NOMO-1 (cell line): ENCODE measurements at regions not wholly inside any gene's neighbourhood (a gene's known extent, or its start where the extent isn't known, plus 50 kb on each side); places are given as distances from the start of the nearest gene placed in this dataset.
"Not testable (repeated sequence)": the region's sequence is repeated elsewhere in the genome, so short reads cannot be mapped to it uniquely, and the experiment has no call there.

Experiments
- DNase-seq, 2 experiments: peaks; one replicate each; lab custom pipeline; 2025; ENCODE audit not compliant: unreplicated experiment in 2 of 2; lab: John Stamatoyannopoulos, UW

DNA sequence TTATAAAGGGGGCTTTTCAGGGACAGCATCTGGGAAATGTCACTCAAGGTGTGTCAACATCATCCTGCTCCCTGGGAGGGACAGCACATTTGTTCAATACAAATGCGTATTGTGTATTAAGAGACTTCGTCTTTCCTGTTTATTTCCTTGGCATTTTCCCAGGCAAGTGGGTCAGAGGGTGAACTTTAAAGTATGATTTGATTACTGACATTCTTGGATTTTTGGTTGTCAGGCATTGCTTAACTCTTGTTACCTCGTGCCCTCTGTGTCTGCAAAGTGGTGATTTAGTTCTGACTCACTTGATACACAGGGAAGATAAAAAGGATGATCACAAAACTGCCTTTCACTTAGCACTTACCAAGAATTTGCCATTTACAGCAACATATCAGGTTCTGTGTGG is 292.7 kb downstream of the SUCLA2 start:
- DNase-seq: no peak

DNA sequence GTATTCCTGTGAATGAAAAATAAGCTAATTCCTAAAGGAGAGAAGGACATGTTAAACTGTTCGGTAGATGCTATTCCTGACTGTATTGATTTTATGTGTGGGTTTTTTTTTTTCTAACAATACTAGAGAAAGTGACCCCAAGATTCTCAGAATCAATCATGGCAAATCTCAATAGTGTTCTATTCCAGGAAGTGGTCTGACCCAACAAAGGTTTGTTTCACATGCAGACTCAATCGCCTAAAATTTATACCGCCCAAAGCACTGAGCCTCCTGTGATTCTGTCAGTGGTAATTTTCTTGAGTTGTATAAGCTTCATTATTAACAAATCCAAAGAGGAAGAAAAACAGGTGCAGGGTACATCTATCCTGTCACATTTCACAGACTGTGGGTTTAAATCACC is 293.7 kb downstream of the SUCLA2 start:
- DNase-seq: no peak

DNA sequence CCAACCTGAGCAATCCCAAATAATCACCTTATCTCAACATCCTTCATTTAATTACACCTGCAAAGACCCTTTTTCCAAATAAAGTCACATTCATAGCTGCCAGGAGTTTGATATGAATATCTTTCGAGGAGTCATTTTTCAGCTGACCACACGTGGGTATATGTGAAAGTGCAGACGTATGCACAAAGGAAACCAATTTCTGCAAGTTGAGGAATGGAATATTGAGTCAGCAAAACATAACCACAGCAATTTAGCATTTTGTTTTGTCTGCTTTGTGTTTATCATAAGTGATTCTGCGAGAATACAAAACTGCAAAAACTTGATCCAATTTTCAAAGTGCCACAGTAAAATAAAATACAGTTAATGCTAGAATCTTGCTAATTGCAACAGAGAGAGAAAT is 295.9 kb downstream of the SUCLA2 start:
- no peak for DNase-seq

DNA sequence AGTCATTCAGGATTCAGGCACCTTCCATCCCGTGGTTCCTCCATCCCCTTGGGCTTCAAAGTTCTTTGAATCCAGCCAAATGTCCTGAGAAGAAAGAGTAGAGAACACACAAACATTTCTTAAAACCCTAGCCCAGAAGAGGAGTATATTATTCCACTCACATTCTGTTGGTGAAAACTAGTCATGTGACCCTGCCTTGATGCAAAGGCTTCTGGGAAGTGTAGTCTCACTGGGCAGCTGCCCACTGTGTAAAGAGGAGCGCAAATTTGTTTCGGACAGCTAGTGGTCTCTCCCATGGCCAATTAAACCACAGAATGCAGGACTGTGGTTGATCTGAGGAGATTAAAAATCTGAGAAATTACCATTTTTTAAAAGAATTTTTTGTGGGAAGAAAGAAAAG is 304.4 kb downstream of the SUCLA2 start:
- DNase-seq: no peak

DNA sequence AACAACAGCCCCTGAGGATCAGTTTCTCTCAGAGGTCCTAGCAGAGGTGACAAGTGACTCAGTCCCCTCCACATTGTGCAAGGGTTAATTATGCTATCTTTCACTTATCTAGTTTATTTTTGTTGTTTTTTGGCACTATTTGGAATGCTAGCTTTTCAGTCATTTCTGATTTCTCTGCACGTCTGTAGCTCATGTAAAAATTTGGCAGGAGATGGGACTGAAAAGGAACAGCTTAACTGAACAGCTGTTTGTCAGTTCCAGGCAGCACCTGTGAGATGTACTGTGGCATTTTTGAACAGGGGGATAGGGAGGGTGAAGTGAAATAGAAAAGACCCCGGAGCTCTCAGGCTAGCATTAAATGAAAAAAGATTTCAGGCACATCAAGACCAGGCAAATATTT is 313.5 kb downstream of the SUCLA2 start:
- no peak for DNase-seq

DNA sequence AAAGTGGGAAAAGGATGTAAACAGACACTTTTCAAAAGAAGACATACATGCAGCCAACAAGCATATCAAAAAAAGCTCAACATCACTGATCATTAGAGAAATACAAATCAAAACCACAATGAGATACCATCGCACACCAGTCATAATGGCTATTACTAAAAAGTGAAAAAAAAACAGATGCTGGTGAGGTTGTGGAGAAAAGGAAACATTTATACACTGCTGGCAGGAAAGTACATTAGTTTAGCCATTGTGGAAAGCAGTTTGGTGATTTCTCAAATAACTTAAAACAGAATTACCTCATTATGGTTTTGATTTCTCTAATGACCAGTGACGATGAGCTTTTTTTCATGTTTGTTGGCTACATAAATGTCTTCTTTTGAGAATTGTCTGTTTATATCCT is 315.9 kb downstream of the SUCLA2 start:
- DNase-seq: not testable (repeated sequence)

DNA sequence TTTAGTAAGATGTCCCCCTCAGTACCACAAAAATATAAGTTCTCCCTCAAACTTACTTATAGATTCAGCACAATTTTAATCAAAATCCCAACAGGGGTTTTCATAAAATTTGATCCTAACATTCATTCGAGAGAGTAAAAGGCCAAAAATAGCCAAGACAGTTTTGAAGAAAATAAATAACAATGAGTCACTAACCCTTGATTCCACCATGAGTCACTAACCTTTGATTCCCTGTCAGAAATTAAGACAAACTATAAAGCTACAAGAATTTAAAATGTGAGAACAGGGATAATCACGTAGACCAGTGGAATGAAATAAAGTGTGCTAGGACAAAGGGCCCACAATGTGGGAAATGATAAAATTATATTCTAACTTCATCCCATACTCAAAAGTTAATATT is 320.3 kb downstream of the SUCLA2 start:
- peak in 1 of 2 experiments; percentile 36 for DNase-seq

DNA sequence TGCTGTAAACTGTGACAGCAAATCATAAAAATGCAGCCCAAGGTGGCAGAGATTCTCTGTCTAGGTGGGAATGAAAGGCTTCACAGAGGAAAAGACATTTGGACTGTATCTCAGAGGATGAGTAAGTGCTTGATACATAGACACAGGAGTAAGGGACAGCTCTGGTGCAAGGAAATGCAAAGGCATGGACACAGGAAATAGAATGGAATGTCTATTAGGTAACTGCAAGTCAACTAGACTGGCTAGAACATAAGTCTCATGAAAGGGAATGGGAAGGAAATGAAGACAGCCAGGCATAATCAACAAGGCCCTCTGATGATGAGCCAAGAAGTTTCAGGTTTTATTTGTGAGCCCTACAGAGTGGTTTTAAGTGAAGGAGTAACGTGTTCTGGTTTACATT is 321.7 kb downstream of the SUCLA2 start:
- DNase-seq: no peak

DNA sequence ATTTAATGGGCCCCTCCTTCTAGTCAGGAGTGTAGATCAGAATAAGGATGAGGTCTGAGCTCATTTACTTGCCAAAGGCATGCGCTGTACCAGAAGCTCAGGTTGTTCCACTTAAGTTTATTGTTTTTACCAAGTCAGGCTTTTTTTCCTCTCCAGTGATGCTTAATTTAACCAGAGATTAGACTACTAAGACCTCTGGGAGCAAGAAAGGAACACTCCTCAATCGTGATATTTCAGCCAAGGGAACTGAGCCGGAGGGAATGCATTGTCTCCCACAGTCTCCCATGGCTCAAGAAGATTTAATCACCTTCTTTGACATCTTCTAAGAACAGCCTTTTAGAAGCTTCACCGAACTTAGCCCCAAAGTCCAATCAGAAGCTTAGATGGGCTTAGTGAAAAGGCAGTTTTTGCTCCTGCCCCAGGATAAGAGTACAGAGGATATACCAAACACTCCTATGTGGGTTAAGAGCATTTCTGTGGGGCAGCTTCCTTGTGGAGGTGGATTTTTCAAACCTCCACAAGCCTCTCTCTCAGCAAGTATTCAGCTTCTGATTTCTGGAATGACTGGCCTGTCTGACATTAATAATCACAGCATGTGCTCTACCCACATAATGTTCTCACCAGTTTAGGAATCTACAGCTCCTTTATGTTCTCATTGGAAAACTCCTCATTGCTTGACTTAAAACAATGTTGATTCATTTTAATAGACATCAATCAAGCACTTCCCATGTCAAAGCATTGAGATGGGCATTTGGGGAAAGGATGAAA is 322.7 kb downstream of the SUCLA2 start:
- no peak for DNase-seq

DNA sequence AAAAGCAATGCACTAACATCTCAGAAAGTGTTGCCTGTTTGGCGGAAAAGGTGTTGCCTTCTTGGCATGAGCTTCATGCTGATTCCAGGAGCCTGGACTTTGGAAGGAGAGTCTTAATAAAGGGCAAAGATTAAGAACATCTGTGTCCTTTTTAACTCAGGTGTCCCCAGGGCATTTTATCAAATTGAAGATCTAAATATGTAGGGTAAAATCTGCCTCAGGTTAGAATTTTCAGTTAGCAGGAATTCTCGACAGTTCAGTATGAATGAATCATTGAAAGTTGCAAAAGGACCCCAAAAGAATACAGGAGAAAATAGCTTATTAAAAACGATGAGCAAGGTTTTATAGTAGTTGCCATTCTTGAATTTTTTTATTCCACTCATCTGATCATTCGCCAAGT is 325.2 kb downstream of the SUCLA2 start:
- DNase-seq: no peak

DNA sequence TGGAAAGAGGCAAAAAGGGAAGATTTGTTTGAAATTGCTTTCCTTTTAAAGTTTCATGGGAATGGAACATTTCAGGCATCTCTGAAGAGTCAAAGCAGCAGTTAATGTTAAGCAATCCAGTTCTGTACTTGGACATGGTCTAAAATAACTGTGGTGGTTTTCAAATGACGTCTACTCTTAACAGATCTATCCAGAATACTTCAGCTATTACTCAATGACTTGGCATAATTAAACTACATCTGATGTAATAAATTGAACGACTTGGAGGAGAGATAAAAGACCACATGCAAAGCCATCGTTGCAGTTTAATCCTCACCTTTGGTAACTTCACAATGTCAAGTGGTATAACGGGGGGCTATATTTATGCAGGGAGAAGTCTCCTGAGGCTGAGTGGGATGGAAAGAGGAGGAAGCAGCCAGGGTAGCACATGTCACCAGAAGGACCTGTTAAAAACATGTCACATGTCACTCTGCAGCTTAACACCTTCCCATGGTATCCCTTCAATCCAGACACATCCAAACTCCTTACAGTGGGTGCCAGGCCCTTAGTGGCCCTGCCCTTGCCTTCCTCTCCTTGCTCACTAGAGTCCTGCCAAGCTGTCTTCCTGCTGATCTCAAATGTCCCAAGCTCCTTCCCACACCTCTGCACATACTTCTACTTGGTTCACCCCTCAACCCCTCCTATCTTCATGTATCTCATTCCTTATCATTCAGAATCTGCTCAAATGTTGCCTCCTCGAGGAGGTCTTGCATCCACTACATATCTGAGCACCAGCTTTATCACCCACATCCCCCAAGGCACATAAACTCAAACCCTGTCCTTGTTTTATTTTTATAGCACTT is 327.8 kb downstream of the SUCLA2 start:
- DNase-seq: peak; percentile 66 to 97

DNA sequence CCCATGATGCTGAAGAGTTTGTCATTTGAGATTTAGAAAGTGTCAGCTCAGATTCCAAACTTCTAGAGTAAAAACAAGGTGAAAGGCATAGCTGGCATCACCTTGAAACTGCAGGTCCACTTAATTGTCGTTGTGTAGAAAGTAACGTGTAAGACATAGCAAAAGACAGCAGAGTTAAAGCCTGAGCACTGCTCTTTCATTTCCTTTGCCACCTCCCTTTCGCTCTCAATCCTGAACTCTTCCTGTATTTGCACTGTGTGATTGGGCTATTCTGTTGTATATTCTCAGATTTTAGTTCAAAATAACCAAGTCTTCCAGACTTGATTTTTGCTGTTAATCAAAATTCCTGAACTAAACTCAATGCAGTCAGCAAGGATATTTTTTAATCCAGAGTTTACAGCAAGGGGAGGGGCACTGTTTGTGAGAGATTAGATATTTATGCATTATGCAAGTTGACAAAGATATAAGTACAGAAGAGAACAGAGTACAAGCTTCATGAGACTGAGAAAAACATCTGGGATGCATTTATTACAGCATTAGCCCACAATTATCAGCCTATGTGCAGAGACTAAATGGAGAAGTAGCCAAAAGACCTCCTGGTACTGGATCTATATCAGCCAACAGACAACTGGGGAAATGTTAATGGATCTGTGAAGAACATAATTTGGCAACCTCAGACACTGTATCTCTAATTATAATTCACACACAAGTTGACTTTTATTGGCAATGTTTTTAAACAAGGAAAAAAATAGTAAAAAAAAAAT is 328.6 kb downstream of the SUCLA2 start:
- peak; percentile 61 to 82 for DNase-seq

DNA sequence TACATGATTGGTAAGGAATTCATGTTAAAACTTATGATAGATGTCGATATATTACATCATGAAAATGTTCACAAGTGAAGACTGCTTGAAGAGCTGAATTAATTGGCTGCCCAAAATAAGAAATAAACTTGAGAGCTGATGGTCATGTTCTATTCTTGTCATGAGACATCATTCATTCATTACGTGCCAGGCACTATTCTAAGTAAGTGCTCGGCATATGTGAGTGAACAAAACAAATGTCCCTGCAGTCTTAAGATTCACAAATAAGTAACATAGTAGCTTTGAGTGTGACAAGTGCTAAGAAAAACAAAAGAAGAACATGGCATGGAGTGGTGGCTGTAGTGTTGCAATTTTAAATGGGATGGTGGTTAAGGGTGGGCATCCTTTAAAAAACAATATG is 329.3 kb downstream of the SUCLA2 start:
- peak in 1 of 2 experiments; percentile 27 for DNase-seq

DNA sequence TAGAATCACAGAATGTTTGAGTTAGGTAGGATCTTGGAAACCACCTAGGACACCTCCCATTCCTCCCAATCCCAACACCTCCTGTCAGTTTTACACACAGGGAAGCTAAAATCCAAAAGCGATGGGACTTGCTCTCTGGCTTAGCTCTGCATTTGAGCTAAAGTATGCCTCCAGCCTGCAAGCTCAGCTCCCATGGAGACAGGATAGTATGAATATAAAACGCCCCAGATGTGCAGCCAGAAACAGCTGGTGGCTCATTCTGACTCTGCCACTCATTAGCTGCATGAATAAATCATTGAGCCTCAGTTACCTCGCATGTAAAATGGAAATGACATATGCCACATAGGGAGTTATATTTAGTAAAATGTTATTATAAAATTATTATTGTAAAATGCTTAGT is 336.0 kb downstream of the SUCLA2 start:
- DNase-seq: no peak

DNA sequence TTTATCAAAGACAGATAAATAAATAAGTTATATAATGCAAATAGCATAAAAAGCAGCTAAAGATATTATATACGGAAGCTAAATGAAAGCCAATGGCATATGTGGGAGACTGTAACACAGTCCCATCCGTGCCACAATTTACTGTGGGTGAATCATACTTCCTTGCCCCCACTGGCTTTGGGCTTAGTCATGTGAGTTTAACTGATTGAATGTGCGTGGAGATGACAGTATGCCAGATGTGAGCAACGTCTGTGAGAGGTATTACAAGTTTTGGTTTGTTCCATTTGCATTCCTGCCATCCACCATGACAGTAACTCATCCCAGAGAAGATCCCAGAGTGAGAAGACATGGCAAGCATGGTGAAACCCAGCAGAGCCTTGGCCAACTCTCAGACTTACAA is 340.0 kb downstream of the SUCLA2 start:
- DNase-seq: peak; percentile 6 to 25

DNA sequence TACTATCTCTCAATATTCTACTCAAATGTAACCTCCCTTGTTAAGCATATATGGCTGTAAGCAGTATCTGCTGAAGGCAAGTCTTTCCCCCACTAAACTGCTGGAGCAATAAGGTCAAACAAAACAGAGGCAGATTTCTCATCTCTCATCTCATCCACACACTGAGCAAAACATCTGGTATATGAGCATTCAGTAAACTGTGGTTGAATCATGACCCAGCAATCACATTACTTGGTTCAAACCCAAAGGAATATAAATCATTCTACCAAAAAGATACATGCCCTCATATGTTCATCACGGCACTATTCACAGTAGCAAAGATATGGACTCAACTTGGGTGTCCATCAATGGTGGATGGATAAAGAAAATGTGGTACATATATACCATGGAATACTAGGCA is 344.4 kb downstream of the SUCLA2 start:
- no peak for DNase-seq

DNA sequence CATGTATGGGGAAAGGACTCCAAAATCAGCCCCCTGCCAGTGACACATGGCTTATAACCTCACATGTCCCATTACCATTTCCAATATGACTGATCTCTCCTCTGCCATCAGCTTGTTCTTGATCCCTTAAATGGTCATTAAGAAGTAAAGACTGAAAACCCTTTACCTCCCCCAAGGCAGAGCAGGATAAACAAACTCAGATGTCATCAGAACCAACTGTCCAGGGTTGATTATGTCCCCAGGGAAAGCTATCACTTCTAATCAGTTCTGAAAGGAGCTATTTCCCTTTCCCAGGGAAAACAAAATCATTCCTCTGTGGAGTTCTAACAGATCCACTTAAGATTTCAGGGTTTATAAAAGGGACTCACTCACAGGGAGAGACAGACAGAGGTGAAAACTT is 350.9 kb downstream of the SUCLA2 start:
- DNase-seq: no peak

DNA sequence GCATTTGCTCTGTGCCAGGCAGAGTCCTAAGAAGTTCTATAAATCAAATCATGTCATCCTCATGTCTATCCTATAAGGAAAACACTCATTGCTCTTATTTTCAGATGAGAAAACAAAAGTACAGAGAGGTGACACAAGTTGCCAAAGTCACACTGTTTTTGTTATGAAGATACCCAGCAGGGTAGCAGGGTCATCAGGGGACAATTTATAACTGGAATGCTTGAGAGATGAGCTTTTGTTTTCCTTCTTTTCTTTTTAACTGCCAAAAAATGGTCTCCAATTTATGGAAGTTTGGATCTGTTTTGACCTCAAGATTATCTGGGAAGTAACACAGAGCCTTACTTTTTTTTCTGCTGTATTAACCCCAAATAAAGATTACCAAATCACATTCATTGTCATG is 354.1 kb downstream of the SUCLA2 start:
- no peak for DNase-seq

DNA sequence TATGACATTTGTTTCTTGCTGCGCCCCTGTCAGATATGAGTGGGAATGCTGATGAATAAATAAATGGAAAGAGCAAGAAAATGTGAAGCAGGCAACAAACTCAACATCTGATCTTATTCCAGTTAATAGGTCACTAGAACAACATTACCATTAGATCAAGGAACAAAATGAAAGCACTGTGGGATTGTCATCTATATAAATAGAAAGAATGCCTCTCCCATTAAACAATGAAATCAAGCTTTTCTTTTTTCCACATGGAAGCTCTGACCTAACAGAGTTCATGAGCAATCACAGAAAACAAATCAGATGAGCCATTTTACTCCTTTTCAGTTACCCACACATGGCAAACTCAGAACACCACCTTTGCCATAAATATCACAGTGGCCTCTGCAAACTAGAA is 354.8 kb downstream of the SUCLA2 start:
- DNase-seq: no peak

DNA sequence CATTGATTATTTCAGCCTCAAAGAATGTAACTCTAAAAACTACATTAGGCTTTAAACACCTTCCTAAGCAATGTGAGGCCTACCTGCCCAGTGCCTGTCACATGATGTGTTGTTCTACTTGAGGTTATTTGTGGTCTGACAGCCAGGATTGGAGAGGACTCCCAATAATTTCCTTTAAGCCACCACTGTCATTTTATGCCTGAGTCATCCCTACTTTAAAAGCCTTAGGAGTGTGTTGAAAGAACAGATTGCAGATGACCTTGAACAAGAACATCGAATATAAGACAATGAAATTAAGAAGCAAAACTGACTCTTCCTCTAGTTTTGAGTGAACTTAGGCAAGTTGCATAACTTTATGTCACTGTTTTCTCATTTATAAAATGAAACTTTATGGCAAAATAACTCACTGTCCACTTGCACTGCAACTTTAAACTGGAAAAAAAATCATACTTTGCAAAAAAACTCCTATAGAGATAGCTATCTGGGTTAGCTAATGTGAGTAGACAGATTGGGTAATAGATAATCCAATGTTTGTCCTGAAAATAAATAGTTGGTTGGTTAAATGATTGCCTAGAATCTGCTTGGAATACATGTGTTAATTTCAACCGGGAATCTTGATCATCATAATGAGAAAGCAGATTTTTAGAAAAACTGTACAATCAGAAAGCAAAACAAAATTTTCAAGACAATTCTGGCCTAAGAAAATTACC is 361.2 kb downstream of the SUCLA2 start:
- peak; percentile 40 to 56 for DNase-seq

DNA sequence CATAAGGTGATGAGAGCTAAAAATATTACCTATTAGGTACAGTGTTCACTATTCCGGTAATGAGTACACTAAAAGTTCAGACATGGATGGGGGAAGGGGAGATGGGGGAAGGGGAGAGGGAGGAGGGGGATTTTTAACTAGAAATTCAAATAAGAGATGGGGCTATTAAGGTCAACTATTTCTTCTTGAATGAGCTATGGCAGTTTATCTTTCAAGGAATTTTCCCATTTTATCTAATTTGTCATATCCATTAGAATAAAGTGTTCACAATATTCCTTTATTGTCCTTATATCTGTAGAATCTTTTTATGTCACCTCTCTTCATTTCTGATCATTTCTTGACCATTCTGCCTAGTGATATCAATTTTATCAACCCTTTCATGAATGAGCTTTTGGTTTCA is 362.4 kb downstream of the SUCLA2 start:
- no peak for DNase-seq
